ENCODE measurements at regions not wholly inside any gene's neighbourhood (a gene's known extent, or its start where the extent isn't known, plus 50 kb on each side); places are given as distances from the start of the nearest gene placed in this dataset.

DNA sequence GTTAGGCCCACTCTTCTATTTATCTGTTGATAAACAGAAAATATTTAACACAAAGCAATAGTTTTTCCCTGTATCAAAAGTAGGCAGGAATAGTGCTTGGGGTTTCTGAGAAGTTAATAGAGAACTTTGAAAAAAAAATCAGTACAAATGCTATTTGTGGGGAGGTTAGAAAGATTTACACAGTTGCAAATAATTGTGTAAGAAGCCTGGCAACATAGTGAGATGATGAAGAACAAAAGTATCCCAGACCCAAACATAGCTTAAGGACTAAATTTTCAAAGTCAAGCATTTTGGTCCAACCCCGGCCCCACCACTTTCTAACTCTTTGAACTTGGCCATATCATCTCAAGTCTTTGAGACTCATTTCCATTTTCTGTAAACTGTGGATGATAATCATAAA is 687.5 kb upstream of the TMEM132C start:
- Histone ChIP-seq H3K4me2 (ENCODE audit: insufficient read depth, insufficient read length, low read length) (no peak overlapping the region), H3K27ac (ENCODE audit: insufficient read length, low read depth, low read length) (no peak overlapping the region), H3T11ph (ENCODE audit: low read length) (no peak overlapping the region), H2BK15ac (ENCODE audit: low read depth, low read length) (no peak overlapping the region), H3K9ac (ENCODE audit: extremely low read depth, insufficient read length, low read length) (no peak overlapping the region), H4K8ac (replicated peaks; ENCODE audit: insufficient read length, low read depth, low read length) (no peak overlapping the region), H4K20me1 (ENCODE audit: control insufficient read depth, insufficient read depth, insufficient read length) (no peaks in the 10 kb centered on the region), H3K23ac (ENCODE audit: insufficient read length, low read depth, low read length) (no peak overlapping the region), H4K91ac (ENCODE audit: insufficient read length, low read depth, low read length) (no peak overlapping the region), H3K4me1 (ENCODE audit: insufficient read depth, low read length) (no peaks in the 10 kb centered on the region; the same call in 1 of the 2 replicates), H2BK5ac (ENCODE audit: insufficient read length, low read length) (no peak overlapping the region), H4K5ac (ENCODE audit: insufficient read length, low read depth, low read length) (no peak overlapping the region), H2AK5ac (ENCODE audit: insufficient read length, low read length) (no peak overlapping the region), H3K79me1 (ENCODE audit: insufficient read depth, low read depth, low read length, poor library complexity, severe bottlenecking) (no peaks in the 10 kb centered on the region), H3K4ac (ENCODE audit: low read depth, low read length) (no peak overlapping the region), H3K27me3 (ENCODE audit: insufficient read depth, low read length) (no peaks in the 10 kb centered on the region), H3K9me3 (ENCODE audit: control insufficient read depth, low read depth, low read length) (no peaks in the 10 kb centered on the region), H3K18ac (ENCODE audit: insufficient read length, low read depth, low read length) (no peak overlapping the region), H3K23me2 (ENCODE audit: insufficient read length, low read depth, low read length, poor library complexity, severe bottlenecking) (no peaks in the 10 kb centered on the region), H3K14ac (ENCODE audit: insufficient read depth, low read length) (no peak overlapping the region), H2BK120ac (ENCODE audit: low read depth, low read length, poor library complexity, severe bottlenecking) (no peak overlapping the region), H2AFZ (ENCODE audit: low read length) (no peak overlapping the region), H3K79me2 (ENCODE audit: insufficient read depth, low read length) (no peaks in the 10 kb centered on the region), H3K56ac (ENCODE audit: insufficient read length, low read depth, low read length) (no peak overlapping the region), H2BK12ac (ENCODE audit: insufficient read length, low read depth, low read length) (no peak overlapping the region), H2BK20ac (ENCODE audit: low read depth, low read length, poor library complexity, severe bottlenecking) (no peak overlapping the region)
- DNase-seq = no peak
- H3K4me1 Mint-ChIP-seq = peaks cover 11 to 13% of the 10 kb centered on the region in 2 experiments
- TF ChIP-seq, protein P1, sequence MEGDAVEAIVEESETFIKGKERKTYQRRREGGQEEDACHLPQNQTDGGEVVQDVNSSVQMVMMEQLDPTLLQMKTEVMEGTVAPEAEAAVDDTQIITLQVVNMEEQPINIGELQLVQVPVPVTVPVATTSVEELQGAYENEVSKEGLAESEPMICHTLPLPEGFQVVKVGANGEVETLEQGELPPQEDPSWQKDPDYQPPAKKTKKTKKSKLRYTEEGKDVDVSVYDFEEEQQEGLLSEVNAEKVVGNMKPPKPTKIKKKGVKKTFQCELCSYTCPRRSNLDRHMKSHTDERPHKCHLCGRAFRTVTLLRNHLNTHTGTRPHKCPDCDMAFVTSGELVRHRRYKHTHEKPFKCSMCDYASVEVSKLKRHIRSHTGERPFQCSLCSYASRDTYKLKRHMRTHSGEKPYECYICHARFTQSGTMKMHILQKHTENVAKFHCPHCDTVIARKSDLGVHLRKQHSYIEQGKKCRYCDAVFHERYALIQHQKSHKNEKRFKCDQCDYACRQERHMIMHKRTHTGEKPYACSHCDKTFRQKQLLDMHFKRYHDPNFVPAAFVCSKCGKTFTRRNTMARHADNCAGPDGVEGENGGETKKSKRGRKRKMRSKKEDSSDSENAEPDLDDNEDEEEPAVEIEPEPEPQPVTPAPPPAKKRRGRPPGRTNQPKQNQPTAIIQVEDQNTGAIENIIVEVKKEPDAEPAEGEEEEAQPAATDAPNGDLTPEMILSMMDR (conservative IDR thresholded peaks at IDR 0.05) = no peak
- no peak overlapping the region for H3K27ac Mint-ChIP-seq
- peaks cover 10% of the 10 kb centered on the region for H3K27me3 Mint-ChIP-seq (ENCODE audit: low read depth)
- H3K9me3 Mint-ChIP-seq = no peaks in the 10 kb centered on the region
- H3K4me3 Mint-ChIP-seq = no peak overlapping the region
- H3K36me3 Mint-ChIP-seq (ENCODE audit: insufficient read depth in 1 of 3, low read depth in 3 of 3) = no peaks in the 10 kb centered on the region
- WGBS (ENCODE audit: extremely low coverage, insufficient read length, low lambda C conversion rate) = no CpG with 5 or more reads among the region's 1 CpG

Data from H9 (cell line).